Nephron progenitor cell (in vitro differentiated cells): ENCODE measurements at regions not wholly inside any gene's neighbourhood (a gene's known extent, or its start where the extent isn't known, plus 50 kb on each side); places are given as distances from the start of the nearest gene placed in this dataset.

Experiments used
- DNase-seq: peaks from one replicate; pipeline ENCODE4 v3.0.0; 2021
- H3K27ac Mint-ChIP-seq: 2 replicates; pipeline ENCODE4 v1.8.0; 2021; ENCODE audit warnings: mild to moderate bottlenecking, moderate library complexity, mixed read lengths
- H3K27me3 Mint-ChIP-seq: 2 replicates; pipeline ENCODE4 v1.8.0; 2021; ENCODE audit warnings: mild to moderate bottlenecking, low read depth, mixed read lengths; ENCODE audit not compliant: poor library complexity
- H3K36me3 Mint-ChIP-seq: 2 replicates; pipeline ENCODE4 v1.8.0; 2021; ENCODE audit warnings: low read depth, mixed read lengths
- H3K4me1 Mint-ChIP-seq: 2 replicates; pipeline ENCODE4 v1.8.0; 2021; ENCODE audit warnings: mixed read lengths
- H3K4me3 Mint-ChIP-seq: 2 replicates; pipeline ENCODE4 v1.8.0; 2021; ENCODE audit warnings: mild to moderate bottlenecking, moderate library complexity, mixed read lengths
- H3K9me3 Mint-ChIP-seq: 2 replicates; pipeline ENCODE4 v1.8.0; 2021; ENCODE audit warnings: mild to moderate bottlenecking, moderate library complexity, mixed read lengths
- CTCF ChIP-seq: fragments of 200-600 bp; sonication (generic); IDR thresholded peaks from 2 replicates; pipeline ENCODE4 v1.5.0; 2021; ENCODE audit warnings: antibody characterized with exemption

- no peak overlapping the region for H3K27ac Mint-ChIP-seq
- H3K4me3 Mint-ChIP-seq: no peak overlapping the region
- no peaks in the 10 kb centered on the region for H3K4me1 Mint-ChIP-seq
- no peak for TF ChIP-seq CTCF
- H3K27me3 Mint-ChIP-seq: no peaks in the 10 kb centered on the region
- H3K36me3 Mint-ChIP-seq: peaks cover 30% of the 10 kb centered on the region
- DNase-seq: no peak
- peaks cover 13% of the 10 kb centered on the region for H3K9me3 Mint-ChIP-seq
These were observed 175.5 kb downstream of the CYB561 start for GRCh38 chr17:63270610-63271009.

DNA sequence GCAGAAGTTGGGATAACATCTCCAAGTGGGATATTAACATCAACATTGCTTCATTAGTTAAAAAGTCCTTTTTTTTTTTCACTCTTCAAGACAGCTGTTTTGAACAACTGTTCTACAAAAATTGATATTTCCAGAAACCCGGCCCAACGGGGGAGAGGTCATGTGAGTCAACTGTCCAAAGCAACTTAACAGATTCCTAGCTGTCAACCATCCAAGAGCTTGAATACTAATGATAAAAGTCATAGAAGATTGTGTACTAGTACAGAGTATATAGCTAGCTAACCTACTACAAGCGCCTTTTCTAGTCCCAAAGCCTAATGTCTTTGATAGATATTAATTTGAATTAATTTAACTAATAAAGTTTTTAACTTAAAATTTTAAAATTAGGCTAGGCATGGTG is 172.0 kb downstream of the CYB561 start:
- DNase-seq: no peak
- Mint-ChIP-seq H3K27me3 (no peaks in the 10 kb centered on the region), H3K4me1 (no peaks in the 10 kb centered on the region), H3K9me3 (peaks cover 13% of the 10 kb centered on the region), H3K4me3 (no peak overlapping the region), H3K36me3 (peaks cover 26% of the 10 kb centered on the region), H3K27ac (no peak overlapping the region)
- TF ChIP-seq CTCF: no peak

- Mint-ChIP-seq H3K27ac (no peak overlapping the region), H3K4me1 (no peaks in the 10 kb centered on the region)
- DNase-seq: no peak
These were observed 170.7 kb downstream of the CYB561 start for GRCh38 chr17:63275318-63275970.

GRCh38 chr17:63275971-63276745 is 169.9 kb downstream of the CYB561 start:
- no peaks in the 10 kb centered on the region for H3K27me3 Mint-ChIP-seq
- H3K9me3 Mint-ChIP-seq: peaks cover 13% of the 10 kb centered on the region
- no peak for TF ChIP-seq CTCF
- no peak overlapping the region for H3K4me3 Mint-ChIP-seq
- H3K4me1 Mint-ChIP-seq: no peaks in the 10 kb centered on the region
- H3K27ac Mint-ChIP-seq: no peak overlapping the region
- no peak for DNase-seq
- H3K36me3 Mint-ChIP-seq: peaks cover 17% of the 10 kb centered on the region

More at GRCh38 chr17:63275318-63275970, 170.7 kb downstream of the CYB561 start:
- no peak for TF ChIP-seq CTCF
- Mint-ChIP-seq H3K27me3 (no peaks in the 10 kb centered on the region), H3K9me3 (peaks cover 13% of the 10 kb centered on the region), H3K36me3 (peaks cover 24% of the 10 kb centered on the region), H3K4me3 (no peak overlapping the region)

GRCh38 chr17:63276821-63277220 is 169.3 kb downstream of the CYB561 start:
- no peaks in the 10 kb centered on the region for H3K4me1 Mint-ChIP-seq
- no peak for TF ChIP-seq CTCF
- no peak overlapping the region for H3K4me3 Mint-ChIP-seq
- H3K27ac Mint-ChIP-seq: no peak overlapping the region
- H3K9me3 Mint-ChIP-seq: peaks cover 8% of the 10 kb centered on the region
- H3K27me3 Mint-ChIP-seq: no peaks in the 10 kb centered on the region
- peaks cover 15% of the 10 kb centered on the region for H3K36me3 Mint-ChIP-seq
- no peak for DNase-seq
